ENCODE measurements at regions not wholly inside any gene's neighbourhood (a gene's known extent, or its start where the extent isn't known, plus 50 kb on each side); places are given as distances from the start of the nearest gene placed in this dataset.
"Not testable (repeated sequence)": the region's sequence is repeated elsewhere in the genome, so short reads cannot be mapped to it uniquely, and the experiment has no call there.

DNA sequence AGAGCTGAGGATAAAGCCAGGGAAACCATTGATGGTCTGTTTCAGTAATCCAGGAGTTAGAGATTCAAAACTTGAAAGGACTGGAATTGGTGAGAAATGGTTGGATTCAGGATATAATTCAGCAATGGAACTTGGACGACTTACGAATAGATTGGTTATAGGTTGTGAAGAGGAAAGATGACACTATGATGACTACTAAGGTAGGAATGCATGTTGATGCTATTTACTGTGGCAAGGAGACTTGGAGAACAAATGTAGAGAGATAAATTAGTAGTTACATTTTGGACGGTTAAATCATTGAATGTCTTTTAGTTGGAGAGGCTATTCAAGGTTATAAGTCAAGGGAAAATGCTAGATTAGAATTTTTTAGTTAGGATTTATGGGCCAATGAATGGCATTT is 365.4 kb upstream of the TECRL start:
- ATAC-seq (no peak), DNase-seq (no peak)
- intact Hi-C loops (cut with micrococcal nuclease): no loop called here

- intact Hi-C loops (cut with micrococcal nuclease): no loop called here
- DNase-seq (no peak), ATAC-seq (no peak)
These were observed 361.9 kb upstream of the TECRL start for GRCh38 chr4:64771149-64771548.

DNA sequence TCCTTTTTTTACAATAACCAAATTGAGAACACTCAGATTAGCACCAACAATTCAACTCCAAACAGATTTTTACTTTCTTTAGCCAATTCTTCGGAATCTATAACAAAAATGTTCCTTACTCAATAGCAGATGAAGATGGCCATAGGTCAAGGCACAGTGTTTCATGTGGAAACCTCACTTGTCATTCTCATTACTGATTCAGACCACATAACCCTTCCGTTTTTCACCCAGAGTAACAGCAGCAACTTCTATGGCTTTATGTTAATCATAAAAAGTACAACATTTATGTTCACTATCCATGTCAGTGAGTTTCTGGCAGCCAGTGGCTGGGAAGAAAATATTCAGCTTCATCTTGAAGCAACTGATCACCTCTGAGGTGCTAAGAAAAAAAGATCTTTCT is 358.3 kb upstream of the TECRL start:
- no peak for ATAC-seq
- intact Hi-C loops (cut with micrococcal nuclease): no loop called here
- no peak for DNase-seq

- no peak for ATAC-seq
- intact Hi-C loops (cut with micrococcal nuclease): no loop called here
These were observed 357.3 kb upstream of the TECRL start for GRCh38 chr4:64766565-64766964.

GRCh38 chr4:64756016-64756415 is 346.8 kb upstream of the TECRL start:
- no peak for DNase-seq
- intact Hi-C loops (cut with micrococcal nuclease): no loop called here
- no peak for ATAC-seq

More at GRCh38 chr4:64766565-64766964, 357.3 kb upstream of the TECRL start:
- no peak for DNase-seq

DNA sequence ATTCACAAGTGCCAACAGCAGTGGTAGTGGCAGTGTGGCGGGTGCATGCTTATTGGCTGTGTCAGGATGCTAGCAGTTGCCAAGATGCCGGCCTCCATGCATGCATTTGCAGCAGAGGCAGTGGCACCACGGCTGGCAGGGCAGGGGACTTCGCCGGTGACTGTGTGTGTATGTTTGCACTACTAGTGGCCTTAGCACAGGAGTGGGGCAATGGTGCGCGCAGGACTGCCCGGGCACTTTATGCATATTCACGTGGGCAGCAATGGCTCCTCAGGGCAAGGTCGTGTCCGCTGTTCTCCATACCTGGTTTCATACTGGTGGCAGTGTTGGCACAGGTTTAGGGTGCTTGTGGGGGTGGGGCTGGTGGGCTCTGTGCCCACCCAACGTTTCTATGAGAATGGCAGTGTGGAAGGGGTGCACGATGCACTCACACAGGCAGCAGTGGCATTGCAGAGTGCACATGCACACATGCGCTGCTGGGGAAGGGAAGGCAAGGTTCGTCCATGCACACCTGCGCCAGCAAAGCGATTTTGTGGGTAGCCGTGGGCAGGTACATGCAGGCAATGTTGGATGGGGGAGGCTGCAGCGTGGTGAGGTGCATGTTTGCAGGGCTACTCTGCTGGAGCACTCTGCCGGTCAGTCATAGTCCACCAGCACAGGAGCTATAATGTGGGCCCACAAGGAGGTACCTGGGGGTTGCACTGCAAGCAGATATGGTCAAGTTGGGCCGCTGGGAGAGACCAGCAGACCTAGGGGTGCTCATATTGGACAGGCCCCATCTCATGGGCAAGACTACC is 338.9 kb upstream of the TECRL start:
- intact Hi-C loops (cut with micrococcal nuclease): no loop called here
- DNase-seq (no peak), ATAC-seq (no peak)

GRCh38 chr4:64738240-64738639 is 329.0 kb upstream of the TECRL start:
- DNase-seq: no peak
- ATAC-seq: no peak
- intact Hi-C loops (cut with micrococcal nuclease): no loop called here

DNA sequence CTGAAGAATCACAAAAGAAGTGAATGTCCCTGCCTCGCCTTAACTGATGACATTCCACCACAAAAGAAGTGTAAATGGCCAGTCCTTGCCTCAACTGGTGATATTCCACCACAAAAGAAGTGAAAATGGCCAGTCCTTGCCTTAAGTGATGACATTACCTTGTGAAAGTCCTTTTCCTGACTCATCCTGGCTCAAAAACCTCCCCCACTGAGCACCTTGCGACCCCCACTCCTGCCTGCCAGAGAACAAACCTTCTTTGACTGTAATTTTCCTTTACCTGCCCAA is 328.5 kb upstream of the TECRL start:
- intact Hi-C loops (cut with micrococcal nuclease); DNase-seq; ATAC-seq: not testable (repeated sequence)

DNA sequence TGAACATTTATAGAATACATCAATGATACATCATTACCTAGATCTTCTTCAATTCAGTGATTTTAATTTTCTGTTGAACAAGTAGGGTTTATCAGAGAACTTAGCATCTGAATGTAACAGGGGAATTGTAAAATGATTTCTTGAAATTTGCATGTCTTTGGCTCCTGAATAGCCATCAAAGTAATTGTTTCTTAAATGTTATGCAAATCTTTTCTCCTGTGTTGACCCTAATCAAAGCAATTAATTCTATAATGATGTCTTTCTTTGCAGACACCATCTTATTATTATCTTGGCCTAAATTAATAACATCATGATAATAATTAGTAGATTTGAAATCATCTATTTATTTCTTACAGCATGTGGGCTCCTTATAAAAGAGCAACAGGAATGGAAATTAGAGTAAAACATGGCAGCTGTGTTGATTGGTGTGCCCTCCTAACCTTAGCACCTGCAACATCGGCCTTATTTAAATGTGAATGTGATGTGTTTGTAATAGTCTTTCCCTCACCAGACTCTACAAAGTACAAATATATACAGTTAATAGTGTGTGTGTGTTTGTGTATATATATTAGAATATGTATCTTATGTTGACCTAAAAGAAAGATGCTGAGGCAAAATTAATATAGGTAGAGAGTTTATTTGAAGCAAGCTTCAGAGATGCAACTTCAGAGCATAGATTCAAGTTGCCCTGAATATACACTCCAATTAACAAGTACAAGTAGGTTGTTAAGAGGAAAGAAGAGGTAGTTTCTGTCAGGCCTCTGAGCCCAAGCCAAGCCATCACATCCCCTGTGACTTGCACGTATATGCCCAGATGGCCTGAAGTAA is 328.0 kb upstream of the TECRL start:
- DNase-seq (no peak), ATAC-seq (no peak)
- intact Hi-C loops (cut with micrococcal nuclease): no loop called here

GRCh38 chr4:64729561-64729960 is 320.3 kb upstream of the TECRL start:
- DNase-seq: no peak
- ATAC-seq: no peak
- intact Hi-C loops (cut with micrococcal nuclease): no loop called here

- ATAC-seq (no peak), DNase-seq (no peak)
- intact Hi-C loops (cut with micrococcal nuclease): no loop called here
These were observed 318.7 kb upstream of the TECRL start for GRCh38 chr4:64727960-64728359.

GRCh38 chr4:64727391-64727790 is 318.1 kb upstream of the TECRL start:
- intact Hi-C loops (cut with micrococcal nuclease); DNase-seq; ATAC-seq: not testable (repeated sequence)

GRCh38 chr4:64724689-64725088 is 315.4 kb upstream of the TECRL start:
- intact Hi-C loops (cut with micrococcal nuclease): no loop called here
- ATAC-seq (no peak), DNase-seq (no peak)

DNA sequence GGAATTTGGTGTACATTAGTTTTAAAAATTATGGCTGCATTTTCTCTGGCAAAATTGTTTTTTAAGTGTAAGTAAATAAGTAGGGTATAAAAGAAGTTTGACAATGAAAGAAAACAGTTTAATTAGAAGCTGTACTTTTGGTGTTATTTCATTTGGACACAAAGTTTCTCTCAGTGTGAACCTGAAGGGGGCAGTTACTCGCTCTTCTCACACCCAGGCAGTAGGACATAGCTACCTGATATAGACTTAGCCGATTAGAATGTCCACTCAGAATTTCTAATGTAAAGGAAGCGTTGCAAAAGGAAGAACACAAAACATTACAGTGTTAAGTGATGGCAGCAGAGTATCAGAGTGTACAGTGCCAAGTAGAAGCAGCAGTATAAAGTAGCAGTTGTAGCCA is 311.9 kb upstream of the TECRL start:
- no peak for ATAC-seq
- no peak for DNase-seq
- intact Hi-C loops (cut with micrococcal nuclease): no loop called here

DNA sequence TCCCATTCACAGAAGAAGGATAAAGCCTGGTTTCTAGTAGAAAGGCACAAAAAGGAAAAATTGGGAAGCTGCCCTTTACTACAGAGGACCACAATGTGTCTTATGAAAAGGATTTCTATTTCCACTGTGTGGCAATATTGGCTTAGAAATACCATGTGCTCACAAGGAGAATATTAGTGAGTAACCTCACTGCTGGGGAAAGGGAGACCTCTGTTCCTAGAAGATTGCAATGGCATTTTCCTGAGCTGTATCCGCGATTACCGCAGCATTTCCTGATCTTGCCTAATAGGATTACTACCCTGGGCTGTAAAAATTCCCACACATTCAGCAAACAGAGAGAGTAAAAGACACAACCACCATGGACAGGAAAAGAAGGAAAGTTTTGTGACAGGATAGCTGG is 308.8 kb upstream of the TECRL start:
- ATAC-seq (no peak), DNase-seq (no peak)
- intact Hi-C loops (cut with micrococcal nuclease): no loop called here

DNA sequence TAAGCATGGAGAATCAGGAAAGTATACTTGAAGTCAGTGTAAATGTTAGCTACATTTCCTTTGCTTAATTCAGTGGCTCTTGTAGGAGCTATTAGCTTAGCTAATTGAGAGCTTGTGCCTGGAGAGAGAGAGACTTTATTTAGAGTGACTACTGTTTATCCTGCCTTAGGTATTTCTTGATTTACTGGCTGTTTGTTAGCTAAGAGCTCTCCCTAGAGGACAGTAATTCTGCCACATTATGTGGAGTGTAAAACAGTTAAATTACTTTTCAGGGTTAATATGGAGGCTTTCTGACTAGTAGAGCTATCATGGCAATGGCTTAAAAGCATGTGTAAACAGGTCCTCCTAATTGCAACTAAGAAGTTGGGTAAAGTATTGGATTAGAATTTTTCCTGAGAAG is 306.5 kb upstream of the TECRL start:
- no peak for ATAC-seq

DNA sequence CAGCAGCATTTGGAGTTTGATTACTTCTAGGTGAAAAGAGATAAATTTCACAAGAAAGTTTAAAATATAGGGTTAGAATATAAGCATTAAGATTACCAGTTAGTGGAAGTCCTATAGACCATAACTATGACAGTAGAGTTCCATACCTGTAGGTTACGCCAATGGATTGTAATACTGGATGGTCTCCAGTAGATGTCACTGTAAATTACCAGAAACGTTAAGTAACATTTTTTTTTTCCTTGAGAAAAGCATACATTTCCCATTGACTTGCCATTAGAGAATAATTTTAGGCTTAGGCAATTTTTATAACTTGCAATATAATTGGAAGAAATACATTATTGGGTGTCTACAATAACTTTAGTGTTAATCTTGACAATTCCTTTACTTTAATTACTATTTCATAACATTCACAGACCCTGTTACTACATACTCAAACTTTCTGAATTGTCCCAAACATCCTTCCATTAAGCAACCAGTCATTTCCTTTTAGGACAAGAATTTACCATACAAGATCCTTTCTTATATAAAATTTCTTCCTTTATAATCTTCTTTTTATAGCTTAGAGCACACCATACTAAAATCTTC is 304.1 kb upstream of the TECRL start:
- no peak for ATAC-seq
- DNase-seq: no peak
- intact Hi-C loops (cut with micrococcal nuclease): no loop called here

More for the DNA sequence above, 306.5 kb upstream of the TECRL start:
- DNase-seq: no peak
- intact Hi-C loops (cut with micrococcal nuclease): no loop called here

GRCh38 chr4:64712590-64712989 is 303.3 kb upstream of the TECRL start:
- ATAC-seq (no peak), DNase-seq (no peak)
- intact Hi-C loops (cut with micrococcal nuclease): no loop called here

GRCh38 chr4:64705989-64706388 is 296.7 kb upstream of the TECRL start:
- intact Hi-C loops (cut with micrococcal nuclease): no loop called here
- ATAC-seq: no peak

GRCh38 chr4:64698171-64698570 is 288.9 kb upstream of the TECRL start:
- intact Hi-C loops (cut with micrococcal nuclease): no loop called here
- ATAC-seq (no peak), DNase-seq (no peak)

More at GRCh38 chr4:64705989-64706388, 296.7 kb upstream of the TECRL start:
- DNase-seq: no peak
